ENCODE measurements at regions not wholly inside any gene's neighbourhood (a gene's known extent, or its start where the extent isn't known, plus 50 kb on each side); places are given as distances from the start of the nearest gene placed in this dataset.
"Not testable (repeated sequence)": the region's sequence is repeated elsewhere in the genome, so short reads cannot be mapped to it uniquely, and the experiment has no call there.

- ATAC-seq: no peak
These were observed 179.9 kb upstream of the PFN2 start for GRCh38 chr3:150150633-150151032.

GRCh38 chr3:150149651-150150051 lies 179.0 kb upstream of the PFN2 start:
- ATAC-seq: no peak

- no peak for ATAC-seq
These were observed 177.5 kb upstream of the PFN2 start for GRCh38 chr3:150148227-150148626.

- no peak for ATAC-seq
These were observed 177.1 kb upstream of the PFN2 start for GRCh38 chr3:150147776-150148175.

- no peak for ATAC-seq
These were observed 176.5 kb upstream of the PFN2 start for GRCh38 chr3:150146991-150147761.

GRCh38 chr3:150145659-150146058 lies 175.0 kb upstream of the PFN2 start:
- ATAC-seq: no peak

- ATAC-seq: no peak
These were observed 173.6 kb upstream of the PFN2 start for GRCh38 chr3:150144191-150144708.

GRCh38 chr3:150142936-150143335 lies 172.2 kb upstream of the PFN2 start:
- ATAC-seq: no peak

GRCh38 chr3:150141790-150142326 lies 171.2 kb upstream of the PFN2 start:
- no peak for ATAC-seq

GRCh38 chr3:150140614-150141321 lies 170.1 kb upstream of the PFN2 start:
- no peak for ATAC-seq

GRCh38 chr3:150138824-150139223 lies 168.1 kb upstream of the PFN2 start:
- no peak for ATAC-seq

GRCh38 chr3:150136242-150136641 lies 165.5 kb upstream of the PFN2 start:
- ATAC-seq: no peak

GRCh38 chr3:150135287-150135721 lies 164.6 kb upstream of the PFN2 start:
- ATAC-seq: no peak

GRCh38 chr3:150133293-150133692 lies 162.6 kb upstream of the PFN2 start:
- ATAC-seq: no peak

- ATAC-seq: no peak
These were observed 161.5 kb upstream of the PFN2 start for GRCh38 chr3:150132101-150132749.

- ATAC-seq: no peak
These were observed 161.0 kb upstream of the PFN2 start for GRCh38 chr3:150131663-150132062.

- no peak for ATAC-seq
These were observed 159.9 kb upstream of the PFN2 start for GRCh38 chr3:150130404-150131100.

GRCh38 chr3:150129166-150129565 lies 158.5 kb upstream of the PFN2 start:
- no peak for ATAC-seq

GRCh38 chr3:150128126-150128525 lies 157.4 kb upstream of the PFN2 start:
- ATAC-seq: no peak

GRCh38 chr3:150127011-150127490 lies 156.4 kb upstream of the PFN2 start:
- no peak for ATAC-seq

- no peak for ATAC-seq
These were observed 153.4 kb upstream of the PFN2 start for GRCh38 chr3:150124142-150124541.

GRCh38 chr3:150123249-150123648 lies 152.6 kb upstream of the PFN2 start:
- not testable (repeated sequence) for ATAC-seq

Data from activated CD4-positive, CD25-positive, alpha-beta regulatory T cell treated with anti-CD3 and anti-CD28 coated beads, Interleukin-2, amount 50 U/mL, for 24 hours (primary cell).